Amniotic epithelial cell (primary cell): ENCODE measurements at regions not wholly inside any gene's neighbourhood (a gene's known extent, or its start where the extent isn't known, plus 50 kb on each side); places are given as distances from the start of the nearest gene placed in this dataset.
"Not testable (repeated sequence)": the region's sequence is repeated elsewhere in the genome, so short reads cannot be mapped to it uniquely, and the experiment has no call there.

Experiments
- DNase-seq: peaks from one replicate; pipeline ENCODE4 v3.0.0-alpha.2; 2010; ENCODE audit warnings: low read depth

DNA sequence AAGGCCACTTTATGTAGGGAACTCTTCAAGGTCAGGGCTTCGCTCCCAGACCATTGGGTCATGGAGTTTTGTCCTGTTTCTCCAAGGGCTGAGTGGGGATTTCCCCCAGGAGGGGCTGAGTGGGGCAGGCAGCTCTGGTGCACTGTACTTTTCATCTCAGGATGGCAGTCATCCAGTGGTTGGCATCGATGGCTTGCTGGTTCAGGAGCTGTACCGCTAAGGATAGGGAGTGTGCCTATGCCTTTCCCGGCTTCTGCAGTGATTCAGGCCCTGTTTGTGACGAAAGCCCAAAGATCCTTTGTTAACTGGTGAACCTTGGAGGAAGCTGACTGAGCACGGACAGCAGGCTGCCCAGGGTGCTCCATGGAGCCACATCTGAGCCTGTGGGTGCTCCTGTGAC is 100.1 kb upstream of the GADD45A start:
- no peak for DNase-seq

DNA sequence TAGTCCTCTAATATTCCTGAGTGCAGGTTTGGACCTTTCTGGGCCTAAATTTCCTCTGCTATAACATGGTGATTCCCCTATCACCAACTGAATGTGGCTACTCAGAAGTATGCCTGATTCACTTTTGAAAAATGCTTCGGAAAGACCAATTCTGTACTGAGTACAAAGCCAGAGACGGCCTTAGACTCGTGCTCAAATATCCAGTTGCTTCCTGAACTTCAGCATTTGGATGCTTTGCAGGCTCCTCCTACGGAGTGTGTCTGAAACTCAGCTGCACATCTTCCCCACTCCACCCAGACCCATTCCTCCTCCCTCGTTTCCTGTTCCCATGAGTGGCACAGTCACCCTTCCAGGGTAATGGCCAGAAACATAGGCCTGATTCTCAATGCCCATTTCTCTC is 98.4 kb upstream of the GADD45A start:
- DNase-seq, result peak; percentile 35

- no peak for DNase-seq
Observed at GRCh38 chr1:67588178-67588855, 96.7 kb upstream of the GADD45A start.

DNA sequence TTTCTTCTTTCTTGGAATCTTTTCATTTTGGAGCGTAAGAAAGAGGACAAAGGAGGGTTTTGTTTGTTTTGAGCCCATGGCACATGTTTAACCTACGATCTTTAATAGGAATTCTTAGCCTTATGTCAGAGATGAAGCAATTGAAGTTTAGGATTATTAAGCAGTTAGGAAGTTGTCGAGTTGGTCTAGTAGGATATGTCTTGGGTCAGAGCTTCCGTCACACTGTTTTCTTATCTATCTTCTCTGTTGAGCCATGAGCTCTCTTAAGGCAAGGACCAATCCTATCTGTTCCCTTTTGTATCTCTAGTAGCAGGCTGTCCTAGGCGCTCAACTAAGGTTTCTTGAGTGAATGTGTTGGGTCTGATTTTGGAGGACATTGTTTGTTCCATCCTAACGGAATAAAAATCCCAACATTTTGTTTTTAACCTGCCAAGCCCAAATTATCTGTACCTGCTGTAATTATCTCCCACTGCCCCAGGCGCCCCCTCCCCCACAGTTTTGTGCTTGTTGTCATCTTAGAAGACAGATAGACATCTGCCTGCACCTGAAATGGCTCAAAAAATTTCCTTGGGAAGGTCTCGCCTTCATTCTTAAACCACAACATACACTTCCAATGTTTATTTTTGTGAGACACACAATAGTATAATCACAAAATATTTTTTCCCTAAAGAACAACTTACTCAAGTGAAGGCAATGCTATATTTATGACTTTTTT is 95.3 kb upstream of the GADD45A start:
- DNase-seq, result no peak

DNA sequence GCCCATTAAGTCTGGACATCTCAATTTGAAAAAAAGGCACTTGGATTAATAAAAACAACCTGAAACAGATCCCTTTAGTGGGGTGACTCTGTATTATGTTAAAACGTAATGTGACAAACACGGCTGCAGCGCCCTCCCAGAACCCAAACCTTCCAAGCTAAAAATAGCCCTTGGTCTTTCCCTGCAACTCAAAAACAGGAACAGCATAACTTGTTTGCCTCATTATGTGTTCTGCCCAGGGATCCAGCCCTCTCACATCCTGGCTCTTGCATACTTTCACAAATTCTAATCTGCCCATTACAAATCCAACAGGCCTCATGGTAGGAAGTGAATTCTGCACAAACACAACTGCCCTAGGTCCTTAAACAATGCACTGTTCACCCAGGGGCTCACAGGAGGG is 94.7 kb upstream of the GADD45A start:
- DNase-seq, result peak; percentile 46

- no peak for DNase-seq
Observed at GRCh38 chr1:67594764-67595163, 90.2 kb upstream of the GADD45A start.

DNA sequence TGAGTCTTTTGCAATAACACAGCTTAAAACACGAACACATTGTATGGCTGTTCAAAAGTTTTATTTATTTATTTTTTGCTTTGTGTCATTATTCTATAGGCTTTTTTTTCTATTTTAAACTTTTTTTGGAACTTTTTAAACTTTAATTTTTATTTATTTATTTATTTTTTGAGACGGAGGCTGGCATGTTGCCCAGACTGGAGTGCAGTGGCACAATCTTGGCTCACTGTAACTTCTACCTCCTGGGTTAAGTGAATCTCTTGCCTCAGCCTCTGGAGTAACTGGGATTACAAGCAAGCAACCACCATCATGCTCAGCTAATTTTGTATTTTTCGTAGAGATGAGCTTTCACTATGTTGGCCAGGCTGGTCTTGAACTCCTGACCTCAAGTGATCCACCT is 88.3 kb upstream of the GADD45A start:
- DNase-seq, result no peak

- peak; percentile 24 for DNase-seq
Observed at GRCh38 chr1:67597336-67597735, 87.7 kb upstream of the GADD45A start.

- no peak for DNase-seq
Observed at GRCh38 chr1:67599085-67599484, 85.9 kb upstream of the GADD45A start.

GRCh38 chr1:67601539-67601938 is 83.5 kb upstream of the GADD45A start:
- DNase-seq, result no peak

GRCh38 chr1:67601955-67602354 is 83.0 kb upstream of the GADD45A start:
- DNase-seq, result no peak

DNA sequence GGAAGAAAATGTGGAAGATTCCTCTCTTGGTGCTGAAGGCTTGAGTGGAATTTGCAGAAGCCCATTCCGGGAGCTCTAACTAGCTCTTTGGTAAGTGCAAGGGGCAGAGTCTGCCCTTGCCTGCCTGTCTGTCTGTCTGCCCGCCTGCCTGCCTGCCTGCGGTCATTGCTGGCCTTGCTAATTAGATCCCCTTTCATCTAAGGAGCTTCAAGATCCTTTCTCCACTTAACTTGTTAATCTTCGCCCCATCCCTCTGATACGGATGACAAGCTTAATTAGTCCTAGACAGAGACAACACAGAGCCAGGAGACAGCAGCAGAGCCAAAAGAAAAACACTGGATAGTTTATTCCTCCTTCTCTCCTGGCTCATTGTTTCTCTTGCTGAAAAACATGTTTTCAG is 80.2 kb upstream of the GADD45A start:
- no peak for DNase-seq

DNA sequence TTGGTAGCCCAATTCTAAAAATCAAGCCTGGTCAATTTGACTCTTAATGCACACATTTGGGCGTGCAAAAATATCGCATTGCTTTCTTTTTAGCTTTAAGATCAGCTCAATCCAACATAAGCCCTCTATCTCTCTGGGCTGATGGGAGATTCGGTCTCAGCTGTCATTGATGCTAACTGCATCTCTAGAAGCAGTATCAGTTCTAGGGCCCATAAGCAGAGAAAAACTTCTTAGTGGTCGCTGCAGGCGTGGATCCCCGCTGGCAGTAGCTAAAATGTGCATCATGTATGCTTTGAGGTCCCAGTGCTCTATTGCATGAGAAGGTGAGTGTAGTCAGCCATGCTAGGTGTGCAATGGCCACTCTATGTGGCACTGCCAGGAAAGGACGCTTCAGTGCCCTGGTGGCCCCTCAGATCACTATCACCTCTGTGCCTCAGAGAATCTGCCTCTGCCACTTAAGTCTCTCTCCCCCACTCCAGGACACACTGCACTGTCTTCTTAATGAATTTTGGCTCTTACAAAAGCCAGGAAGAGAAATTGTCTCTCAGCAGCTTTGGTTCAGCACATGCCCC is 79.7 kb upstream of the GADD45A start:
- no peak for DNase-seq

GRCh38 chr1:67607286-67607685 is 77.7 kb upstream of the GADD45A start:
- DNase-seq, result no peak

GRCh38 chr1:67607699-67608098 is 77.3 kb upstream of the GADD45A start:
- DNase-seq, result no peak

DNA sequence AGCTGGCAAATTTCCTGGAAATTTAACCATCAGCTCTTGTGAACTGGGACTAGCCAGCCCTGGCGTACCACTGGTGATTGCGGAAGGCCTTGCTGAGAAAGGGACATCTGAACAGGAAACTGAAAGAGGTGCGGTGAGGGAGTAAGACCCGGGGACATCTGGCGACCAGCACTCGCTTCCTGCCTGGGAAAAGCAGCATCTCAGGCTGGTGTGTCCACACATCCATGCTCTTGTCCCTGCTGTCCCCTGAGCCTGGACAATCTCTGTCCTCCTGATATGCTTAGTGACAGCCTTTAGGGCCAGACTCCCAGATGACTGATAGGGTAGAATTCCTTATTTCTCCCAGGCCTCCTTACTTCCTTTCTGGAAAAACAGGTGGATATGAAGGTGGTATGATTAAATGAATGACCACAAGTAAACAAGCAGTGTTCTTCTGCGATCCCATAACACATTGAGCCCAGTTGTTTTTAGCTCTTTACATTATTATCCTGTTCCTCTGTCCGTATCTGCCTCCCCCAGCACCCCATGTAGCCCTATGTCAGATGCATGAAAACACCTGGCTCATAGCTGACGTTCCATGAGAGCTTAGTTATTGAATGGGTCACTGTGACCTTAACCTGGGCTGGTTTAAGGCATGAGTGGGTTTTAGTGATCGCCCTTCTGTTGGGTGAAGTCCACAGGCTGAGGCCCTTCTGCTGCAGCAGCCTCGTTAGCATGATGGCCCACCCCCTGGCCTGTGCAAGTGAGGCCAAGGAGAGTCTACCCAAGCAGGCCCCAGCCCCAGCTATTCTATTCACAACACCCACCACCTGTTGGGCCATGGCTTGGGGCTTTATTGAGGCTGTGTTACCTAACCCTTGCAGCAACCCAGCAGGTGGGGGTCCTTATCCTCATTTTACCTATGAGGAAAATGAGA is 76.1 kb upstream of the GADD45A start:
- no peak for DNase-seq

DNA sequence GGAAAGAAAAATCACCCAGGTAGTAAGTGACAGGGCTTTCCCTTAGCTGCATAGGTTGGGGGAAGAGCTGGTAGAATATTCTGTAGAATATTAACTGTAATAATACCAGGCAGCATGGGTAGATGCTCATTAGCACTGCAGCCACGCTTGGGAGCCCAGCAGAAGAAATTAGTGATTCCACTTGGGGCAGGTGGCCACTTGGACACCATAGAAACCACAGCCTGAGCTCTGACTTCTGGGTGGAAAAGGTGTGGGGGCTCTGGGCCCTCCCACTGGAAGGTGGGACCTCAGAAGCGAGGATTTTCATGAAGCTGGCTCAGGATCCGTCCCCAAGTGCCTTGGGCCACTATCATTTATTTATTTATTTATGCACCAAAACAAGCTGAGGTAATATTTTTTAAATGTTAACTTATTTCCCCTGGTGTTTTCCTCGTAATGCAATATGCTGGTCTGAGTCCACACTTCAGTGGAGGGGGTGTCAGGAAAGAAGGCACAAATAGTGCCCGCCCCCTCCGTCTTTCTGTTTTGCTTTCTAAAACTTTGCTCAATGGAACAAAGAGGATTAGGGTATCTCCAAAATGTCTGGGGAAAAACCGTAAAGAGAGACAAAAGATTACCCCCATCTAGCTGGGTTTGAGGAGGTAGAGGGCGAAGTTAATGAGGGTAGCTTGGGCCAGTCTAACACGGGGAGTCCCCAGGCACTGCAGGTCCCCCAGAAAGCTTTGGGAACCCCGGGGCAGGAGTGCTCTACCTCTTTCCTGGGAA is 75.2 kb upstream of the GADD45A start:
- DNase-seq, result no peak

DNA sequence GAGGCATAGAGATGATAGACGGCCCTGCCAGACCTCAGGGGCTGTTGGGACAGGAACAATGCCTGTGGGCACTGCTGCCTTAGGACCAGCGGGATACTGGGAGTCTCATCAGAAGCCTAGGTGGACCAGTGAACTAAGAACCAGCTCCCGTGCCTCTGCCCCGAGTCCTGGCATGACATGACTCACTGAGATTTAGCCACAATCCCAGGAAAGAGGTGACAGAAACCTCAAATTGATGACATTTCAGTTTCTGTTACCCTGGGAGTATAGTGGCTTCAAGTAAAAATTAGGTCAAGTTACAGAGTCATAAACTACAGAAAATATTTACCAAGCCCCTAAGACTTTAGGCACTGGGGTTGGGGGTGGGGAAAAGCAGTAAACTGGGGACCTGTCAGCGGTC is 74.6 kb upstream of the GADD45A start:
- DNase-seq, result no peak

- no peak for DNase-seq
Observed at GRCh38 chr1:67611846-67612245, 73.2 kb upstream of the GADD45A start.

DNA sequence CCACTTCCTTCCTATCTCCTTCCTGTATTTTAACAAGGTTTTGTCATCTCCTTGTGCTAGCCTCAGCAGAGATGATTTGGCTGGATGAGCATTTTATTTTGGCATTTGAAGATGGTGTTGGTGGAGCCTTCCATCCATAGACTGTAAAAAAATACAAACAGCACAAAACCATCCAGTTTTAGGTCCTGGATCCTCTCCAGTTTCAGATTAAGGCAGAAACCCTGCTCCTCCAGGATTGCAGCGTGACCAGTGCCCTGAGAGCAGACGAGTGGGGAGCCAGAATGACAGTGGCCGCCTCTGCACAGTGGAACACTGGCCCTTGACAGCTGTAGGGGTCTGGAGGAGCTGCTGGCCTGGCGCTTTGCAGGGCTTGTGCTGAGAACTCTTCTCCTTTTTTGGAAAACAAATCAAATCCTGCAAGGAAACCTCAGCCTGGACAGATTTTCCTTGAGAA is 72.2 kb upstream of the GADD45A start:
- no peak for DNase-seq

- DNase-seq, result not testable (repeated sequence)
Observed at GRCh38 chr1:67613479-67613878, 71.5 kb upstream of the GADD45A start.

- DNase-seq, result peak; percentile 69
Observed at GRCh38 chr1:67614511-67614934, 70.5 kb upstream of the GADD45A start.
